Fibroblast of mammary gland (primary cell): ENCODE measurements at regions not wholly inside any gene's neighbourhood (a gene's known extent, or its start where the extent isn't known, plus 50 kb on each side); places are given as distances from the start of the nearest gene placed in this dataset.
A peak's percentile ranks its signal among the peaks of the same experiment; 100 is the strongest.
"Not testable (repeated sequence)": the region's sequence is repeated elsewhere in the genome, so short reads cannot be mapped to it uniquely, and the experiment has no call there.

ENCODE experiments used
- DNase-seq: peaks from one replicate; pipeline ENCODE4 v3.0.0-alpha.2; 2010; ENCODE audit warnings: low read depth
- H3K4me3 ChIP-seq: 2 replicates; pipeline ENCODE4 v1.5.1; 2011; ENCODE audit warnings: low read depth, mild to moderate bottlenecking, low read length, moderate library complexity; ENCODE audit not compliant: control insufficient read depth
- TF ChIP-seq, protein P1 (sequence below): conservative IDR thresholded peaks from 2 replicates; pipeline ENCODE4 v1.5.1; 2011; ENCODE audit warnings: low read depth, low read length, inconsistent platforms; ENCODE audit not compliant: control insufficient read depth, insufficient read depth

DNA sequence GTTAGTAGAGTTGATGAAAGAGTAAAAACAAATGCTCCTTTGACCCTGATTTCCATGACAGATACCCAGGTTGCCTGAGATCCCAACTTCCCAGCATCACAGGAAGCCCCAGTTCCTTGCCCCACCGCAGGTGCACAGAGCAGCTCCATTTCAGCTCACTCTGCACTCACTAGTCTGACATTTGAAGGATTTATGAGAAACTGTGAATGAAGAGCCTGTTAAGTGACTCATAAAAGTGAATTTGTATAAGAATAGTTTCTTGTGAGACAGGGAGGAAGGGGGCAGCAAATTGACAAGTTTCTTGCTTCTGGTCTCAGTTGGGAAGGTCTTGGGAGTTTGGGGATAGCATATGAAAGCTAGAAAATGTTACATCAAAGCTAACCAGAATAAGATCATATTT is 248.7 kb upstream of the ATP5MC3 start:
- no peak for DNase-seq
- TF ChIP-seq, protein P1, sequence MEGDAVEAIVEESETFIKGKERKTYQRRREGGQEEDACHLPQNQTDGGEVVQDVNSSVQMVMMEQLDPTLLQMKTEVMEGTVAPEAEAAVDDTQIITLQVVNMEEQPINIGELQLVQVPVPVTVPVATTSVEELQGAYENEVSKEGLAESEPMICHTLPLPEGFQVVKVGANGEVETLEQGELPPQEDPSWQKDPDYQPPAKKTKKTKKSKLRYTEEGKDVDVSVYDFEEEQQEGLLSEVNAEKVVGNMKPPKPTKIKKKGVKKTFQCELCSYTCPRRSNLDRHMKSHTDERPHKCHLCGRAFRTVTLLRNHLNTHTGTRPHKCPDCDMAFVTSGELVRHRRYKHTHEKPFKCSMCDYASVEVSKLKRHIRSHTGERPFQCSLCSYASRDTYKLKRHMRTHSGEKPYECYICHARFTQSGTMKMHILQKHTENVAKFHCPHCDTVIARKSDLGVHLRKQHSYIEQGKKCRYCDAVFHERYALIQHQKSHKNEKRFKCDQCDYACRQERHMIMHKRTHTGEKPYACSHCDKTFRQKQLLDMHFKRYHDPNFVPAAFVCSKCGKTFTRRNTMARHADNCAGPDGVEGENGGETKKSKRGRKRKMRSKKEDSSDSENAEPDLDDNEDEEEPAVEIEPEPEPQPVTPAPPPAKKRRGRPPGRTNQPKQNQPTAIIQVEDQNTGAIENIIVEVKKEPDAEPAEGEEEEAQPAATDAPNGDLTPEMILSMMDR, result no peak
- H3K4me3 ChIP-seq, result no peak overlapping the region

DNA sequence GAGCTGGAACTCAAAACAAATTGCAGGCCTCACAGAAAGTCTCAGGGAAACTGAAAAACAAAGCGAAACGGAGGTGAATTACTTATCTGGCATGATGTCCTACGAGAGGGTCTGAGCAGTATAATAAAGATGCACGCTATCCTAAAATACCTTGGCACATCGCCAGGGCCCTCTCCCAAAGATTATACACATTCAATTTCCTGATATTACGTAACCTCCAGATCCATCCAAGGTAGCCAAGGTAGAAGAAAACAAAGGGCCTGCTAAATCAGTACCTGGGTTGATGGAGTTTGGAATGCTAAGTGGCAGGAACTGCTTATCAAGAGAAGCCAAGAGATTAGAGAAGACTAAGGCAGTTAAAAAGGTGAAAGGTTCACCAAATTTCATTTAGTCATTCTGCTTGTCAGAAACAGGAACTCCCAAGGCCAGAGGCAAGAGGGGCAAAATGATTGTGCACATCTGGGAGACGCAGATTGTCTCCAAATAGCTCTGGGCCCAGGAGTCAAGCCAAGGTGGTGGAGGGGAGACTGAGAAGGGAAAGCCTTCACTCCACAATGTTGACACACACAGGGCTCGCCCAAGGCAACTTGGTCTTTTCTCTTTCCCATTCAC is 236.8 kb upstream of the ATP5MC3 start:
- TF ChIP-seq, protein P1, result no peak
- no peak for DNase-seq
- no peak overlapping the region for H3K4me3 ChIP-seq

DNA sequence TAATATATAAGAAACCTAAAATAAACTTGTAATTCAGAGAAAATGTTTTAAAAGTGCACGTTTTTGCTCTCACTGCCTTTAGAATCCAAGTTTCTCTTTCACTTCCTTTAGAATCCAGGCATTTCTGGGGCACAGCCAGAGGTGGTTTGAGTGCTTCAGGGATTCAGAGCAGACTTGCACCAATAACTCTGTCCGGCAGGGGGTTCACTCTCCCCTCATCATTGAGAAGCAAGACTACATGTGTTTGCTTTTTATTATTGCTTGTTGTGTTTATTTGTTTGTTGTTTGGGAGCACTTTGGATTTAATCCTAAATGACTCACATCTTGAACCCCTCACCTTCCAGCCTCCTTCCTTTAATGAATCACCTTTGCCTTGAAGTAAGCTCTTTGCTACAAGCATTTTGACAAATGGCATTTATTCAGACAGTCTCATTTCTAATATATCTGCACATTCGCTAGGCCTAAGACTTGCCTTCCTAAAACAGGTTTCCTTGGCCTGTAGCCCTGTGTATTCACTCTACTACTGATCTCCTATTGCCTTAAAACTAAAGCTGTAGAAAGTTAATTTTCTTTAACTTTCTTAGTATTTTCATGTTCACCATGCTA is 233.5 kb upstream of the ATP5MC3 start:
- TF ChIP-seq, protein P1, result peak; percentile 72
- DNase-seq, result peak; percentile 74
- no peak overlapping the region for H3K4me3 ChIP-seq

DNA sequence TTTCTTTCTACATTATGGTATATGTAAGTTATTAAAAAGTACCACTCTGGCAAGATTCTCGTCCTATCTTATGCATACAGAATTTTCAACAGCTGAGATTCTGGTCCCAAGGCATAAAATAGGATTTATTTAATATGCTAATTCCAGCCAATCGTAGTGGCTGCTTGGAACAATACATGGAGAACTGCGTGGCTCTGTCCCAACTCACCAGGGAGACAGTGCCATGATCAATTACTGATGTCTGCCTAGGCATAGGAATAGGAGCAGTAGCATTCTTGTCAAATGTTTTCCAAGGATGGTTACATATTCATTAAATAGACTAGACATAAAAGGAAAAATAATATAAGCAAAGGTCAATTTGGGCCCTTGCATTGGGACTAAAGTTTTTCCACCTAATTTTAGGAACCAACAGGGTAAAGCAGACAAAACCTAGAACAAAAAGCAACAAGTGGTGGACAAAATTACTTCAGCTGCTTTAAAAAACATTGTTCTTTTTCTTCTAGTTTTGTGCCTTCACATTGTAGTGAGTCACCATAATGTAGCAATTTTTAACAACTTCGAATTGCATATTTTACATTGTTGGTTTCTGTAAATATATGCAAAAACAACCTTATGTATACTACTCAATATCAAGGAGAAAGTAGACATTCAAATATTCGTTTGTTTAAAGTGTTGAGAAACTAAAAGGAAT is 232.8 kb upstream of the ATP5MC3 start:
- no peak for DNase-seq
- H3K4me3 ChIP-seq, result no peak overlapping the region
- TF ChIP-seq, protein P1, result no peak

DNA sequence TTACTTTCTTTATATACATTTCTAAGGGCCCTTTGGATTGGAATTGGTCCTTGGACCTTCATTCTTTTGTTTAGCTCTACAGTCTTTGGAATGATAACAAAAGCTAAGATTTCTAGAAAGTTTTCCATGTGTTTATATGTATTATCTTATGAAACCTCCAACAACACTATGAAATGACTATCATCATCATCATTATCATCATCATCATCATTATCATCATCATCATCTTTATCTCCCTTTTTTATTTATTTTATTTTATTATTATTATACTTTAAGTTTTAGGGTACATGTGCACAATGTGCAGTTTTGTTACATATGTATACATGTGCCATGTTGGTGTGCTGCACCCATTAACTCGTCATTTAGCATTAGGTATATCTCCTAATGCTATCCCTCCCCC is 229.4 kb upstream of the ATP5MC3 start:
- not testable (repeated sequence) for H3K4me3 ChIP-seq, DNase-seq

DNA sequence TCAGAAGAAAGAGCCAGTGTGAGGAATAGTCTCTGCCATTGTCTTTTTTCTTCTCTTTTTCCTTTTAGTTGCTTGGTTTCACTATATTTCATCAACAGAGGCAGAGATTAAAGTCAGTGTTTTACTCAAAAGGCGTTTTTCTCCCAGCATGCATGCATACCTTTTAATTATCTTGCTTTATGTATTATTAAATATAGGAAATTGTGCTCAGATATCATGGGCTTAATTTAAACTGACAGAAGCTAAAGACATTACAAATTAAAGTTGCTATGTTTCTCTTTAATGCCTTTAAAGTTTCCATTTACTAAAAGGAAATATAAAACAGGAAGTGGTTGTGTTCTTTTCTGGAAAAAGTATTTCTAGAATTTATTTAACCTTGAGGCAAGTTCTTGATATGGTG is 223.3 kb upstream of the ATP5MC3 start:
- DNase-seq, result no peak
- no peak overlapping the region for H3K4me3 ChIP-seq
- TF ChIP-seq, protein P1, result no peak

DNA sequence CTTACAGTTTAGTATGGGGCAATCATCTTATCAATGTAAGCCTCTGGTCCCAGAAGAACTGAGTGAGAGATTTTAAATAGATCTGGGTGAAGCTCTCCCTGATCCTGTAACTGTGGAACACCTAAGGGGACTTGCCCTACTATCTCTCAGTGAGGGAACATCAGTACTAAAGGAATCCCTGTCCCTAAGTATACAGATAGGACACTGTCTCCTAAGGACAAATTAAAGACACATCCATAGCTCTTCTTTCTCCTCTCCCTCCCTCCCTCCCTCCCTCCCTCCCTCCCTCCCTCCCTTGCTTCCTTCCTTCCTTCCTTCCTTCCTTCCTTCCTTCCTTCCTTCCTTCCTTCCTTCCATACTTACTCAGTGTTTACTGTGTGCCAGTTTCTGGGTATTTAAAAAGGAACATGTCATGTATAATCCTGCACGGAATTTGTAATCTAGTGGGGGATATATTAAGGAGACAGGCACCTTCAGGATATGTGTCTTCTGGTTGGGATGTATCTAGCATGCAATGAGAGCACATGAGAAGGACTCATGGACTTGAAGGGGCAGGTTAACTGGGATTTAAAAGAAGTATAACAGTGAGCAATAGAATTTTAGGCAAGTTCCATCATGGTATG is 222.2 kb upstream of the ATP5MC3 start:
- H3K4me3 ChIP-seq, result no peak overlapping the region
- no peak for DNase-seq
- TF ChIP-seq, protein P1, result no peak
